HG02938 (cell line): ENCODE measurements at regions not wholly inside any gene's neighbourhood (a gene's known extent, or its start where the extent isn't known, plus 50 kb on each side); places are given as distances from the start of the nearest gene placed in this dataset.

Experiments
- ATAC-seq: cut with Tn5 transposase; IDR thresholded peaks from one replicate; pipeline ENCODE4 v1.9.1; 2021; ENCODE audit warnings: mild to moderate bottlenecking, moderate library complexity; ENCODE audit not compliant: unreplicated experiment

DNA sequence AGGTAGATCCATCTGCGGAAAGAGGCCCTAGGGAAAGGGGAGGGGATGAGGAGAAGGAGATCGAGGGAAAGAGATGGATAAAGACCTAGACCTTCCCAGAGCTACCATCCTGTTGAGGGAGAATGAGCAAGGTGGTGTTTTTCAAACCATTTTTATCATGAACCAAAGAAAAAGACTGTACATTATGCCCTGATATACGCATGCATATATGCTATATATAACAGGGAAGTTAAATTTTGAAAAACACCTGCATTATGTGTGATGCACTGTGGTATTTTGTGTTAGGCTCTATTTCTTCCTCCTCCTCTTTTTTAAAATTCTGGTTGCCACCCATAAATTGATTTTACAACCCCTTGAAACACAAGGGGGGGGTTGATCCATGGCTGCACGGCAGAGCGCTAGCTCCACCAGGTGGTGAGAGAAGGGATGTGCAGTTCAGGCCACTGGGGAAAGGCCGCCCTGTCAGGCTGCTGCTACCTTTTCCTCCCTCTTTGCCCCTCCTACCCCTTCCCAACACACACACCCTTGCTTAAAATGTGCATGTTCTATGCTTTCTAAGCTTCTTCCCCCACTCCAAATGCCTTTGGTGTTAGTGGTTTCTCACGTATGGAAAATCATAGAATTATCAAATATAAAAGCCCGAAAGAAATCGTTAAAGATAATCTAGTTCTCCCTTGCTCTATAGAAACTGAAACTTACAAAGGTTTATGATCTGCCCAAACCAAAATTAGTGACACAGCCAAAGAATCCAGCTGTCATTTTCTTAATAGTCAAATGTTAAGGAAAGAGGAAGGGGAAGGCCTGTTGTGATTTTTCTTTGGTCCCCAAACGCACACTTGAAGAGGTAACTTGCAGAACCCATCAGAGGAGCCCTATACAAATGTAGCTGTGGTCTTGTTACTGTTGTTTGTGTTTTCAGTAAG is 262.0 kb upstream of the UMPS start:
- no peak for ATAC-seq

DNA sequence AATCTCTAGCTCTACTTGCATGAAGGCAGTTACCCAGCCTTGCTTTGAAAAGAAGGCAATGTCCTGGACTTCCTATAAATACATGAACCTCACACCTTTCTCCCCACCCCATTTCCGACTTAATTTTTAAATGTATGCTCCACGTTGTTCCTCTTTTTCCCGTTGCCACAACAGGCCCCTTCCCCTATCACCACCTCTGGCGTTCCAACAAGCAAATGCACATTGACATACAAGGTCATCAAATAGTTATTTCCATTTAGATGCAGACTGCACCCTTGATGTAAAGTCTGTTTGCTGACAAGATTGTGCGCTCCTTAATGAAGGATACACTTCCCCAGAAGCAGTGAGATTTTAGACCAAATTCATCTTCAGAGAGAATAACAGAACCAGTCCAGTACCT is 260.7 kb upstream of the UMPS start:
- ATAC-seq = no peak

DNA sequence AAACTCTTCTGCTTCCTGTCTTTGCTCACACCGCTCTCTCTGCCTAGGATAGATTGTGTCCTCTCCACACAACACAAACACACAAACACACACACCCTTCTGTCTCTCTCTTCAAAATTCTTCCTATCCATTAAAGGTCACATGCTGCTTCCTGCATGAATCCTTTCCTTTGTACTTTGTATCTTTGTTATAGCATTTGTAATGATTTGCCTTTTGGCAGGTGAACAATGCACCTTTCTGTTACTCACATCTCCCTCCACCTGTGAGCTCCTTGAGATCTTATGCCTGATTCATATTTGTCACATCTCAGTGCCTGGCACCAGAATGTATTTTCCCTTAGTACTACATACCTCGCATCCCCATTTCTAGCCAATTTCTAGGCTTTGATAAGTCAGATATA is 251.4 kb upstream of the UMPS start:
- ATAC-seq = no peak

DNA sequence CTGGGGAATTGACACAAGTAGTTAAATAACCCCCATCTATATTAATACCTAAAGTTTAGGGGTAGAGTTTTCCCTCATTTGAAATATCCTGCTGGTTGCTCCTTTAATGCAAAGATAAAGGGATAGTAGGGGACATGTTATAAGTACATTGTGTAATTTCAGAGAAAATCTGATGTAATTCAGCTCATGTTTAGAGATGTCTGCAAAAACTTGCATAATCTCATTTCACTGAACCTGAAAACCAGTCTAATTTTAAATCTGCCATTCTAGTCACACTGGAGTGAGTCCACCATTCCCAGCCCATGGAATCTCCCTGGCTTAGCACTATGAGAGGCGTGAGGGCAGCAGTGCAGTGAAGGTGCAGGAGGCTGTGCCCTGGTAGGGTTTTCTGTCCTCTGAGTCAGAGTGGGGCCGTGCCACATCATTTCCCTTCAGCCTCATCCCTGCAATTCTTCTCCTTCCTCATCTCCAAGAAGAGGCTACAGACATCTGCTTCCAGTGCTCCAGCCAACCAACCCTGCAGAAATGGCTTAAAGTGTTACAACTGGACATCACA is 246.3 kb upstream of the UMPS start:
- ATAC-seq = no peak

DNA sequence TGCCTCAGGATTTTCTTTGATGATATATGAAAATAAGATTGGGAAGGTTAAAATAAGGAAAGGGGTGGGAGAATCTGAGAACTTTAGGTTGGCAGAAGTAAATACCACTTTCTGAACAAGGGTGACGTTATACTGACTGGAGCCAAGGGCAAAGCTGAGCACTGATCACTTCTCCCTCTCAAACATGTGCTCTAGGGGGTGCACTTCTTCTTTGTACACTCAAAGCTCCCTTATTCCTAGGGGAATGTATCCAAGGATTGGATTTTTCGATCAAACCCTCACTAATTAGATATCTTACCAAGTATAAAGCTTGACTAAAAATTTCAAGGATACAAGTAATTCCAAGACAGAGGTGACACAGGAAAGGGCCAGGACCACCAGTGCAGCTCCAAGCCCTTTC is 243.9 kb upstream of the UMPS start:
- ATAC-seq = no peak

DNA sequence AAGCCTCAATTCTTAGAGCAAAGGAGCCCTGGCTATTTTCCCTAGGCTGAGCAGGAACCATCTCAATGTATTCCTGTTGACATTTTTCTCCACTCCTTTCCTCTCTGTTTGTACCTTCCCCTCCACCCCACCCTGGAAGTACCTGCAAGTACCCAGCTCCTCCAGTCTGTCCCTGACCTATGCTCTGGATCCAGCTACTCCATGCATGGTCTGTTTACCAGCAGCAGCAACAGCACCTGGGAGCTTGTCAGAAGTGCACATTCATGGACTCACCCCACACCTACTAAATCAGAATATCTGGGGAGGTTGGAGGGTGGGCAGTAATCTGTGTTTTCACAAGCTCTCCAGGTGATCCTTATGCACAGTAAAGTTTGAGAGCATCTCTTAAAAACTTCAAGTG is 240.7 kb upstream of the UMPS start:
- no peak for ATAC-seq

DNA sequence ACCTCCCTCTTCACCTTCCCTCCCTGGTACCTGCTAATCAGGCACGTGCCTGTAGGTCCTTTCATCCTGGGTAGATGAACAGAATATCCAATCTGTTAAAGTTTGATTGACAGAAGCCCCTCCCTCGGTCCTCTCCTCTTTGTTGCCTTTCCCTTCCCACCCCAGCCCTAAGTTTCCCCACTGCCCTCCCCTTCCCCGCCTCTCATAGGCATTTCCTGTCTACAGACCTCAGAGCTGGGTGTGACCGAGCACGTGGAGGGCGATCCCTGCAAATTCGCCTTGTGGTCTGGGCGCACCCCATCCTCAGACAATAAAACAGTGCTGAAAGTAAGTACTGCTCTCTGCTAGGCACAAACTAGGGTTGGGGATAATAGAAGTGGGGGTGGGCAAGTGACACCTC is 239.2 kb upstream of the UMPS start:
- ATAC-seq = no peak

DNA sequence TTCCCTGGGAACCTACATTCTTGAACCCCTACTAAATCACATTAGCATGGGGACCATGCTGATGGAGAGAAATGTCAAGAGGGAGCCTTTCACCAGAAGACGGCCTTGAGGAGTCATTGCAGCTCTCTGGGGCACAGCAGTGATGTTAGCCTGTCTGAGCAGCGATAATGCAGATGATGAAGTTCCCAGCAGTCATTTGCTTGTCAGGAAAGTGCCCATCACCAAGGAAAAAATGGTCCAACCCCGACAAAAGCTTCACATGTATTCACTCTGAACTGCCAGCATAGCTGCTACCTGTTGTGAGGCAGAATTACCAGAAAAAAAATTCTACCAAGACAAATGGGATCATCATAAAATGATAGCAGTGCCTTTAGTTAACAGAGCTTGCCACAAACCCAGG is 238.4 kb upstream of the UMPS start:
- ATAC-seq = no peak

DNA sequence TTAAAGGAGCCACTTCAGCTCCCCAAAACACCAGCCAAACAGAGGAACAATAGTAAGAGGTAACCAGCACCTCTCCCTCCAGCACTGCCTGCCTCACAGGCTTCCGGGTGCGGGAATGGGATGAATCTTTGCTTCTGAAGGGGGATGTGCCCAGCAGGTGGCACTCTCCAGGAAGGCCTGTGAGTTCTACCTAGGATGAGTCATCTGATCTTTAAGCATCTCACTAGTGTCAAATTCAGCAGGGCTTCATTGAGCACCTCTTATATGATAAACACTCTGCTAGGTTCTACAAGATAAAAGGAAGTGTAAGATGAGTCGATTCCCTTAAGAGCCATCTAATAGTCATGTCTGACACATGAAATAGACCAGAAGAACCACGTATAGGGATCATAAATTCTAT is 237.4 kb upstream of the UMPS start:
- no peak for ATAC-seq

DNA sequence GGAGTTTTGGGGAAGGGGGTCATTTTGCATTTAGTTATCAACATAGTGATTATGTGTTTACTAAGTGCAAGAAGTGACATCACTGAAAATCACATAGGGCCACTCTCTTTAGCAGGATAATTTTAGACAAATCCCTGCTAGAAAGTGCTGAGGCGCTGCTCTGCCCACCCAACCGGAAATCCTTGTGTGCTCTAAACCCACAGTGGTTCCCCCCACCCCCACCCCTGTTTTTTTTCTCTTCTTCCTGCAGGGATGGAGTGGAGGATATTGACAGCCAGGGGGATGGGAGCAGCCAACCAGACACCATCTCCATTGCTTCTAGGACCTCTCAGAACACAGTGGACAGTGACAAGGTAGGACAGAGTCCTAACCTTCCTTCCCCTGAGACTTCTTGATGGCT is 234.2 kb upstream of the UMPS start:
- no peak for ATAC-seq

DNA sequence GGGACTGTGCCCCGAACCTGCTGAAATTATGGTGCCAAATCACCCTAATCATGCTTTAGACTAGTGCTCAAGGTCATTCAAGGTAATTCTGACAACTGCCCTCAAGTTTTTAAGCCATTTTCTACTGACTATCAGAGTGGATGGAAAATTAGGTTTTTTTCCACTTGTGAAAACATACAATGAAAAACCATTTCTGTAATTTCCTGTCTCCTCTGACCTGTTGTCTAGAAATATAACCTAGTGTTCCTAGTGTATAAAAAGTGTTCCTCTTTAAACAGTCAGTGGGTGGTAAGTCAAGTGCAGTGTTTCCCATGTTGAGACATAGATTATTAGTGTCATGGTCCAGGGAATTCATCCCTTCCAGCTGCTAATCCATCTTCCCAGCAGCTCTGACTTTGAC is 232.8 kb upstream of the UMPS start:
- no peak for ATAC-seq

DNA sequence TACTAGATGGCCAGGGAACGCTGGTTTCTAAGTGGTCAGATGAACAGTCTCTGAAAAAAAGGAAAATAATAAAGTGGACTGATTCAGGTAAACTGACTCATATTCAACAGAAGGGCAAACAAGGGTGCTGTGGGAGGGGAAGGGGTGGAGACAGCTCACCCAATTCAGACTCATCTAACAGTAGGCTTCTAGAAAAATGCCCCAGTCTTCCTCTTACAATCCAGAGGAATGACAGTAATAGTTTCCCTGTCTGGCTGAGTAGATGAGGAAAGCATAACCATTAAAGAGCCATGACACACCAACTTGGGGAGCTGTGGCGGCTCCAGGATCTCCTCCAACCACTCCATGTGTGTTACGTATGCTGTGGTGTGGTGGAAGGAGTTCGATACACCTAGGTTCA is 231.4 kb upstream of the UMPS start:
- ATAC-seq = no peak

DNA sequence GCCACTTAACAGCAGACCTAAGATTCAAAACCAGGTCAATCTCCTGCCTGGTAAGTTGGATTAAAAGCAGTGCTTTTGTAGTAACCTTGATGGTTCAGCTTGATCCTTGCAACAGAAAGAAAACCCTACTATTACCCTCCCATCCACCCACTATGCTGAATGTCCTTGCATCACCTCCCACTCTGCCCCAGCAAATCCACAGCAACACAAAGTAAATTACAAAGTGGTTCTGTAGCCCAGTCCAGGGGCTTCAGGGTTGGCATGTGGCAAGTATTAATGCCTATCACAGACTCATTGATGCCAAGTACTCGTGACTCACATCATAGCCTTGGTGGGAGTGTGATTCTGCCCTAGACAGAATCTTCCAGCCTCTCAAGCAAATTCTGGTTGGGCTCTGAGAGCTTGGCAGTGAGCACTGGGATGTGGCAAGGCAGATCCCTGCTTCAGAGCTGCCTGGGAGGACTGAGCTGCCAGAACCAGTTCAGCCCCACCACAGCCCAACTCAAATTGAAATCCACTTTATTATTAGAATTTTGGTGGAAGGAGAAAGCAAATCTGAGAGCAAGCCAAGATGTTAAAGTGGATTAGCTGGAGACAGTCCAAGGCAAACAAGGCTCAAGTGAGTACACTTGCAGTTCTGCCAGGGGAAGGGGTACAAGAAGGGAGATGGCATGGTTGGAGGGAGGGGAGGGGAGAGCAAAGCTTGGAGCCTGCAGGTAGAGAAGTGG is 225.8 kb upstream of the UMPS start:
- ATAC-seq = no peak

DNA sequence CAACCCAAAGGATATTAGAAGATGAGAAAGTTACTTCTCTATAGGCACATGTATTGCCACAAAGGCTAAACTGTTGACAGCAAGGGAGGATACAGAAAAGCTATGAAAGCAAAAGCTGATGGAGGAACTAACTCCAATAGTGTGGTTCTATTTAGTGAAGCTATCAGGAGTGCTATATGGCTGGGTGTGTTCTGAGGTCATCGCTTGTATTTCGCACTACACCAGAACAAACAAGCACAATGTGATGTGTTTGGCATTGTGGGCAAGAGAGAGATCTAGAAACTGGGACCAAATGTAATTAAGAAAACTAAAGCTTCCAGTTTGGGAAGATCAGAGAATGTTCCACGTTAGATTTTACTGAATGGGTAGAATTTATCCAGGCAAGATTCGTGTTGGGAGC is 220.4 kb upstream of the UMPS start:
- ATAC-seq = no peak

DNA sequence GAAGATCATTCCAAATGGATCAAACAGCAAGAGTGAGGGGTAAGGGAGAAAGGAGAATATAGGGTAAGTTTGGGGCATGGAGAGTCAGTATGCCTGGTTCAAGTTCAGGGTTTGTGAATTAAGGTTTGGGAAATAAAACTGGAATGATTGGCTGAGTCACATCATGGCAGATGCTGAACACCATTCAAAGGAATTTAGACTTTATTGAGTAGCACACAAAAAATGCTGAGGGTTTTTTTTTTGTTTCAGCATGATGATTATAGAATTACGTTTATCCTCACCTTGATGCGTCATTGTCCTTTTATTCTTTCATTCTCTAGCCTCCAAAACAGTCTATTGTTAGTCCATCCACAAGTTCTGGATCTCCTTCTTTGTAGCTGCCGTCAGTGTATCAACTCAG is 220.0 kb upstream of the UMPS start:
- no peak for ATAC-seq

DNA sequence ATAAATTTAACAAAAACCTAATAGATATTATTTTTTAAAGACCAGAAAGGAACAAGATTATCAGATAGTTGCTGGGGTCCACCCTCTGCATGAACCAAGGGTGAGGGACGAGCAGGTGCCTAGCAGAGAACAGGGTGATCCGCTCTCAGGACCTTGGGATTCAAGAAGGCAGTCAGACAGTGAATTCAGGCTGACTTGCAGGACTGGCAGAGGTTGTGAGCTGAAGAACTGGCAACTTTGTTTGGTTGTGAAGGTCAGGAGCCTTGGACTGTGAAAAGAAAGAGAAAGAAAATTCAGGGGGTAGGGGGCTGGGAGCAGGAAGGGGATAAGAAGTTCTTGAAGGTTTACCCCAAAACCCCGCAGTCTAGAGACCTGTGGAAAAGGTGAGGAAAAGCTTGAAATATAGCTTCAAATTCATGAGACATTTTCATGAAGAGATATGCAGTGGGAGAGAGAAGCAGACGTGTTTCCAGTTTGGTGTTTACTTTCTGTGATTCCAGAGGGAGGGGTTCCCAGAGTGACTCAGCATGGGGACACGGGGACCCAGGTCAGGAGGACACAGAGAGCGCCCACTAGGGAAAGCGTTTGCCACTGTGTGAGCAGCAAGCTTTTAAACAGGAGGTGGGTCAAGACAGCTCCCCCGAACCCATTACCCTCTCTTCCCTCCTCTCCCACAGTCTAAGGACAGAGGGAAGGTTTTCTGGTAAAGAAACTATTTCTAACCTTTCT is 217.2 kb upstream of the UMPS start:
- no peak for ATAC-seq

DNA sequence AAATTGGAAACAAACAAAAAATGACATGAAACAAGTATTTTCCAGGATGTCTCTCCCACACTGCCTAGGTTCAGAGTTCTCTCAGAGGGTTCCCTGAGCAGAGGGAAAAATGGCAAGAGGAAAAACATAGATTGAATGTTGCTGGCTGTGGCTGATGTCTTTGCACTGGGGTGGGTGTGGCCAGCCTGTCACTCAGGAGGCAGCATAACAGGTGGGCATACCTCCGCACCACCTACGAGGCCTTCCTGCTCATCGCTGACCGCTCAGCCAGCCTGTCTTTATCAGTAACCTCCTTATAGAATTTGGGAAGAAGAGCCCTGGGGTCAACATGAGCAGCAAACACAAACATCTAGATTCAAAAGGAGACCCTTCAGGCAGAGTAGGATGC is 216.6 kb upstream of the UMPS start:
- ATAC-seq = no peak

DNA sequence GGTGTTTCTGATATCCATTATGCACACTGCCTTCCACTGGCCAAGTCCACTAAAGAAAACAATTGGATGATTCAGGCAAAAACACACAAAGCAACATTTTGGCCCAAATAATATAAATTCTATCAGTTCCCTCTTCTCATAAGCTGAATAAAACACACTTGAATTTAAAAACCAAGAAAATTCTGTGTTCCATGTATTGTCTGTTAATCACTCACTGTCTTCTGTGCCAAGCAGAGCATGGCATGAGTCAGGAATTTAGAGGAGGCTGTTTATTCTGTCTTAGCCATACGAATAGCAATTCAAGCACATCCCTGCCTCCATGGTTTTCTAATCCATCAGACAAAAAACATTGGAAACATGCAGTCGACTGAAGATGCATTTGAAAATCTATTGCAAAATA is 215.6 kb upstream of the UMPS start:
- ATAC-seq = no peak

DNA sequence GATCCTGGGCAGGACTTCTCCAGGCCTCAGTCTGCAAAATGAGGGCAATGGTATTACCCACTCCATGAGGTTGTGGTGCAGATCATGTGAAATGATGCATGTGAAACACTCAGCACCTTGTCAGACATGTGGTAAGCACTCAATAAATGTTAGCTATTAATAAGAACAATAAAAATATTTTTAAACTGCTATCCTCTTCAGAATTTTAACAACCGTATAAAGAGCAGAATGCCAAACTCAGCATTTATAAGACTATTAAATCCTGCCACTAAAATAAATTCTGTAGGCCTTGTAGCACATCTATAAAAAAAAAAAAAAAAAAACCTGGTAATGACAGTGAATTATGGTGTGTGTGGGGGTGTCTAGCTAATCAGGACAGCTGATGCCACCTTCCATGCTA is 213.9 kb upstream of the UMPS start:
- no peak for ATAC-seq

DNA sequence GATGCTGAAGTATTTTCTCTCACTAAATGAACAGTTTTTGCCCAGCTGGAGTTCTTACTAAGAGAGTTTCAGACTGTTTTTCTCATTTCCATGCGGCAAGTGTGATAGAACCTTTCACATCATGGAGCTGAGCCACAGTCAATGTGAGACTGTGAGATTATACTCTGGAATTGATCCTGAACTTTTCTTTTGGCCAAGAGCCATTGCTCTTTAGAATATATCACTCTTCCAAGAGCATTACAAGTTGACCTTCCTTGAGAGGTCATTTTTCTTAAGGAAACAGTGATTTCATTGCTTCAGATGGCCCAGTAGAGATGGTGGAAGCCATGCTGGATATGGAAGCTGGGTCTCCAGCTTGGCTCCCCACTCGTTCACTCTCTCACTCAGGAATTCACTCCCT is 212.9 kb upstream of the UMPS start:
- ATAC-seq = no peak

DNA sequence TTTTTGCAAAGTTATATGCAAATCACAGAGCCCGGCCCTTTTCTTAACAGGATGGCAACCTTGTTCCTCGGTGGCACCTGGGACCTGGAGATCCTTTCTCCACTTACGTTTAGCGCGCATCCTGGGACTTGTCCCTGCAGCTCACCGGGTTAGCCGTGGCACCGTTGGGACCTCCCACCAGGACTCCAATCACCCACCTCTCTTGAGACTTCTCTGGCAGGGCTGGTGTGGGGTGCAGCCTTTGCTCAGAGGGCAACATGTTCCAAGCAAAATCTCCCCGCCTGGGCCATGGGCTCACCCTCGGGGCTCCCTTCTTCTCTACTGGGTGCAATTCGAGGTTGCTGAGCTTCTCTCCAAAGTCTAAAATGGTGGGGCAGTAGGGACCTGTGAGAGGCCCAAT is 211.9 kb upstream of the UMPS start:
- ATAC-seq = no peak
